K562 (cell line): ENCODE measurements at regions not wholly inside any gene's neighbourhood (a gene's known extent, or its start where the extent isn't known, plus 50 kb on each side); places are given as distances from the start of the nearest gene placed in this dataset.

Experiments used
- ATAC-seq: fragments of 200-7000 bp; cut with Tn5 transposase; 3 replicates; pipeline ENCODE4 v1.9.1; 2020; ENCODE audit warnings: moderate library complexity
- BruUV-seq: library from RNA; stranded (reverse); fragments of 400-500 nt; replicated peaks from 2 replicates; lab custom pipeline; 2021; lab: Mats Ljungman, UMichigan
- CTCF ChIA-PET: fragments of 300-600 bp; formaldehyde crosslinking; extraction: SDS; loops from one replicate; lab custom pipeline; 2021; ENCODE audit warnings: low intra/inter-chr PET ratio; lab: Yijun Ruan, JAX
- POLR2A ChIA-PET: fragments of 300-600, 350-650 bp; sonication (Branson Sonifier 250); formaldehyde crosslinking; extraction: SDS; loops from one replicate; lab custom pipeline; 2021; ENCODE audit warnings: antibody characterized with exemption, inconsistent platforms; lab: Yijun Ruan, JAX
- DNase-seq, 4 experiments: peaks; one replicate each; pipeline versions ENCODE4 v3.0.0 to v3.0.0-alpha.2; 2011 to 2018; ENCODE audit warnings: low spot score in 3 of 4, mixed read lengths in 3 of 4; ENCODE audit errors: extremely low read depth in 1 of 4
- FAIRE-seq: peaks from 2 replicates; lab custom pipeline; 2011; peaks lifted over from hg19 to GRCh38; lab: Jason Lieb, UNC
- H2AFZ ChIP-seq: 2 replicates; pipeline ENCODE4 v1.6.0; 2011; ENCODE audit warnings: low read depth, low read length, control low read depth, inconsistent platforms
- H3K27ac ChIP-seq: fragments of 200-600 bp; 3 replicates; pipeline ENCODE4 v1.8.0; 2011; ENCODE audit warnings: low read depth, mild to moderate bottlenecking, control low read depth, inconsistent platforms, low read length, moderate library complexity, mixed read lengths; ENCODE audit errors: extremely low read depth
- H3K27me3 ChIP-seq, 2 experiments: fragments of 300-600 bp in 1 of 2; 2 replicates in 1 of 2; 3 replicates in 1 of 2; pipeline versions ENCODE4 v1.6.0 to v1.8.0; 2011; ENCODE audit warnings: inconsistent platforms in 2 of 2, low read length in 2 of 2, mild to moderate bottlenecking in 1 of 2, mixed read lengths in 1 of 2, moderate library complexity in 1 of 2; ENCODE audit not compliant: control insufficient read depth in 2 of 2, insufficient read depth in 2 of 2
- H3K36me3 ChIP-seq: fragments of 300-600 bp; 3 replicates; pipeline ENCODE4 v1.8.0; 2011; ENCODE audit warnings: mild to moderate bottlenecking, low read length, inconsistent platforms; ENCODE audit not compliant: control insufficient read depth, insufficient read depth
- H3K4me1 ChIP-seq, 2 experiments: fragments of 200-600 bp in 1 of 2; replicated peaks in 1 of 2; 2 replicates in 1 of 2; 3 replicates in 1 of 2; pipeline versions ENCODE4 v1.5.1 to v1.8.0; 2011; ENCODE audit warnings: inconsistent platforms in 2 of 2, low read length in 2 of 2, mild to moderate bottlenecking in 1 of 2, mixed read lengths in 1 of 2, moderate library complexity in 1 of 2; ENCODE audit not compliant: control insufficient read depth in 2 of 2, insufficient read depth in 2 of 2
- H3K4me2 ChIP-seq: 2 replicates; pipeline ENCODE4 v1.6.1; 2011; ENCODE audit warnings: low read length, control low read depth, inconsistent platforms, mixed read lengths; ENCODE audit not compliant: insufficient read depth
- H3K4me3 ChIP-seq: fragments of 200-600 bp; sonication (generic), shearing (Covaris generic); 2 replicates; pipeline ENCODE4 v1.5.1; 2016; ENCODE audit warnings: control low read depth, inconsistent platforms
- H3K79me2 ChIP-seq: fragments of 200-600 bp; 3 replicates; pipeline ENCODE4 v1.8.0; 2011; ENCODE audit warnings: low read length, inconsistent platforms; ENCODE audit not compliant: control insufficient read depth, insufficient read depth
- H3K9ac ChIP-seq, 2 experiments: 2 replicates each; pipeline versions ENCODE4 v1.6.0 to v1.6.1; 2011; ENCODE audit warnings: low read depth in 2 of 2, low read length in 2 of 2, control low read depth in 1 of 2, inconsistent platforms in 1 of 2, mild to moderate bottlenecking in 1 of 2, mixed read lengths in 1 of 2; ENCODE audit not compliant: insufficient read depth in 1 of 2
- H3K9me1 ChIP-seq: one replicate; pipeline ENCODE4 v1.6.0; 2011; ENCODE audit warnings: inconsistent platforms, mild to moderate bottlenecking, low read length, moderate library complexity; ENCODE audit not compliant: control insufficient read depth, insufficient read depth
- H3K9me3 ChIP-seq: replicated peaks from 2 replicates; pipeline ENCODE4 v1.5.1; 2011; ENCODE audit warnings: low read depth, low read length, inconsistent platforms; ENCODE audit not compliant: control insufficient read depth, insufficient read depth
- H4K20me1 ChIP-seq: replicated peaks from 2 replicates; pipeline ENCODE4 v1.6.1; 2011; ENCODE audit warnings: low read length, inconsistent platforms, mixed read lengths; ENCODE audit not compliant: control insufficient read depth, insufficient read depth
- ADNP ChIP-seq: fragments of 200-800 bp; sonication (Bioruptor generic); IDR thresholded peaks from 2 replicates; pipeline ENCODE4 v1.6.1; 2016; ENCODE audit warnings: missing genetic modification characterization, missing compliant biosample characterization
- CBFB ChIP-seq: sonication (generic); formaldehyde crosslinking; IDR thresholded peaks from 2 replicates; pipeline ENCODE4 v1.4.0; 2020; ENCODE audit warnings: mild to moderate bottlenecking, missing genetic modification reagents
- CREB3 ChIP-seq: fragments of 450-650 bp; conservative IDR thresholded peaks from 2 replicates; pipeline ENCODE4 v1.6.1; 2016; ENCODE audit warnings: missing genetic modification characterization, low read depth, mild to moderate bottlenecking, missing compliant biosample characterization, moderate library complexity
- ELF1 ChIP-seq: fragments of 200-800 bp; sonication (Bioruptor generic); IDR thresholded peaks from 2 replicates; pipeline ENCODE4 v1.6.1; 2016; ENCODE audit warnings: missing genetic modification characterization, missing compliant biosample characterization
- KLF16 ChIP-seq: IDR thresholded peaks from 2 replicates; pipeline ENCODE4 v1.6.1; 2016; ENCODE audit warnings: antibody characterized with exemption
- POLR2B ChIP-seq: fragments of 450-650 bp; IDR thresholded peaks from 2 replicates; pipeline ENCODE4 v1.6.1; 2018; ENCODE audit warnings: low read depth; ENCODE audit not compliant: partially characterized antibody
- SMAD4 ChIP-seq: fragments of 250-450 bp; sonication (Bioruptor Pico); conservative IDR thresholded peaks from 2 replicates; pipeline ENCODE4 v1.8.0; 2021; ENCODE audit warnings: inconsistent platforms, mild to moderate bottlenecking, moderate library complexity
- TAL1 ChIP-seq: fragments of 450-650 bp; IDR thresholded peaks from 2 replicates; pipeline ENCODE4 v1.6.1; 2016; ENCODE audit warnings: mild to moderate bottlenecking
- TFAM ChIP-seq: fragments of 250-450 bp; sonication (Bioruptor Pico); conservative IDR thresholded peaks from 2 replicates; pipeline ENCODE4 v1.5.0; 2021; ENCODE audit warnings: mild to moderate bottlenecking, moderate library complexity
- ZNF324 ChIP-seq: fragments of 250-450 bp; sonication (Bioruptor Pico); IDR thresholded peaks from 2 replicates; pipeline ENCODE4 v1.4.0; 2020; ENCODE audit warnings: mild to moderate bottlenecking
- ZNF583 ChIP-seq: fragments of 250-450 bp; sonication (Bioruptor Pico); IDR thresholded peaks from 2 replicates; pipeline ENCODE4 v1.4.0; 2020
- ZNF609 ChIP-seq: sonication (generic); formaldehyde crosslinking; IDR thresholded peaks from 2 replicates; pipeline ENCODE4 v1.8.1; 2023; ENCODE audit warnings: missing genetic modification reagents, mild to moderate bottlenecking, borderline replicate concordance
- ZSCAN32 ChIP-seq: fragments of 450-650 bp; formaldehyde crosslinking; IDR thresholded peaks from 2 replicates; pipeline ENCODE4 v1.4.0; 2020; ENCODE audit warnings: mild to moderate bottlenecking, moderate library complexity
- WGBS: fragments of 100-300 bp; shearing (Covaris generic); methylation state at CpG from one replicate; pipeline ENCODE4 v1.1.6; 2016; ENCODE audit warnings: low coverage, mixed read lengths; ENCODE audit not compliant: insufficient coverage; ENCODE audit errors: missing lambda C conversion rate; 5-methylcytosine and 5-hydroxymethylcytosine counted together
- in situ Hi-C: fragments of 300-500 bp; cut with MboI; formaldehyde crosslinking; loops from 4 replicates; pipeline ENCODE4 v1.15.0; 2018; ENCODE audit warnings: inconsistent platforms, mixed read lengths
- intact Hi-C: fragments of 100-400 bp; cut with micrococcal nuclease; formaldehyde crosslinking; loops from 2 replicates; pipeline ENCODE4 v1.14.2; 2022
- TF ChIP-seq, protein P1 (sequence below): sonication (generic); formaldehyde crosslinking; IDR thresholded peaks from 2 replicates; pipeline ENCODE4 v1.8.0; 2023; ENCODE audit warnings: mild to moderate bottlenecking, missing genetic modification reagents

DNA sequence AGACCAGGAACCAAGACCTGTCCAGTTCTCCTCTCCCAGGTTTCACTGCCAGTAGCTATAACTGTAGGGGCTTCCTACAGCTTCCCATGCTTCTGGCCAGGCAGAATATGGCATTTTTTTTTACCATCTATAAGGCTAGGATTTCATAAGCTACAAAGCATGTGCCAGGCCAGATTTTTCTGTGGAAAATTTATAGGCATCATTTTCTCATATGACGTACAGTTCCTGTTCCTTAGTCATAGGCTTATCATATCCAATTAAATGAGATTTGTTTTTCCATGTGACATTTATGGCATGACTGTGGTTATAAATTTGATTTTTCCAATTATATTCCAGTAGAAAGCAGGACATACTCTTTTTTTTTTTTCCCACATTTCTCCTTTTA, 208.6 kb upstream of the NPY start:
- Histone ChIP-seq H4K20me1 (no peaks in the 10 kb centered on the region), H3K9me1 (no peaks in the 10 kb centered on the region), H2AFZ (no peak overlapping the region), H3K9ac (no peak overlapping the region), H3K4me3 (no peak overlapping the region), H3K4me1 (no peaks in the 10 kb centered on the region), H3K27ac (no peak overlapping the region), H3K4me2 (no peak overlapping the region), H3K27me3 (no peaks in the 10 kb centered on the region; a peak in 1 of 5 replicates), H3K9me3 (no peaks in the 10 kb centered on the region), H3K79me2 (no peaks in the 10 kb centered on the region), H3K36me3 (no peaks in the 10 kb centered on the region)
- TF ChIP-seq, protein P1, sequence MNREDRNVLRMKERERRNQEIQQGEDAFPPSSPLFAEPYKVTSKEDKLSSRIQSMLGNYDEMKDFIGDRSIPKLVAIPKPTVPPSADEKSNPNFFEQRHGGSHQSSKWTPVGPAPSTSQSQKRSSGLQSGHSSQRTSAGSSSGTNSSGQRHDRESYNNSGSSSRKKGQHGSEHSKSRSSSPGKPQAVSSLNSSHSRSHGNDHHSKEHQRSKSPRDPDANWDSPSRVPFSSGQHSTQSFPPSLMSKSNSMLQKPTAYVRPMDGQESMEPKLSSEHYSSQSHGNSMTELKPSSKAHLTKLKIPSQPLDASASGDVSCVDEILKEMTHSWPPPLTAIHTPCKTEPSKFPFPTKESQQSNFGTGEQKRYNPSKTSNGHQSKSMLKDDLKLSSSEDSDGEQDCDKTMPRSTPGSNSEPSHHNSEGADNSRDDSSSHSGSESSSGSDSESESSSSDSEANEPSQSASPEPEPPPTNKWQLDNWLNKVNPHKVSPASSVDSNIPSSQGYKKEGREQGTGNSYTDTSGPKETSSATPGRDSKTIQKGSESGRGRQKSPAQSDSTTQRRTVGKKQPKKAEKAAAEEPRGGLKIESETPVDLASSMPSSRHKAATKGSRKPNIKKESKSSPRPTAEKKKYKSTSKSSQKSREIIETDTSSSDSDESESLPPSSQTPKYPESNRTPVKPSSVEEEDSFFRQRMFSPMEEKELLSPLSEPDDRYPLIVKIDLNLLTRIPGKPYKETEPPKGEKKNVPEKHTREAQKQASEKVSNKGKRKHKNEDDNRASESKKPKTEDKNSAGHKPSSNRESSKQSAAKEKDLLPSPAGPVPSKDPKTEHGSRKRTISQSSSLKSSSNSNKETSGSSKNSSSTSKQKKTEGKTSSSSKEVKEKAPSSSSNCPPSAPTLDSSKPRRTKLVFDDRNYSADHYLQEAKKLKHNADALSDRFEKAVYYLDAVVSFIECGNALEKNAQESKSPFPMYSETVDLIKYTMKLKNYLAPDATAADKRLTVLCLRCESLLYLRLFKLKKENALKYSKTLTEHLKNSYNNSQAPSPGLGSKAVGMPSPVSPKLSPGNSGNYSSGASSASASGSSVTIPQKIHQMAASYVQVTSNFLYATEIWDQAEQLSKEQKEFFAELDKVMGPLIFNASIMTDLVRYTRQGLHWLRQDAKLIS, result no peak
- TF ChIP-seq TAL1, result no peak
- no peak for TF ChIP-seq KLF16
- TF ChIP-seq TFAM (CRISPR knock-in tag), result no peak
- no peak for TF ChIP-seq ADNP (tag)
- no peak for TF ChIP-seq ZNF324 (CRISPR knock-in tag)
- TF ChIP-seq ZNF609 (CRISPR knock-in tag), result no peak
- TF ChIP-seq CBFB, result no peak
- no peak for TF ChIP-seq ELF1 (tag)
- TF ChIP-seq ZSCAN32 (CRISPR knock-in tag), result no peak
- no peak for TF ChIP-seq SMAD4 (CRISPR knock-in tag)
- TF ChIP-seq CREB3, result no peak
- TF ChIP-seq ZNF583 (CRISPR knock-in tag), result no peak
- TF ChIP-seq POLR2B, result no peak
- 0% methylated on average over 1 of the region's 1 CpG for WGBS
- in situ Hi-C loops (no loop called here), intact Hi-C loops (no loop called here)
- BruUV-seq, result no TSS peak
- ChIA-PET CTCF (no interaction called here), POLR2A (no interaction called here)
- FAIRE-seq (no peak), DNase-seq (no peak), ATAC-seq (no peak)
